GM12878 (cell line): ENCODE measurements at regions not wholly inside any gene's neighbourhood (a gene's known extent, or its start where the extent isn't known, plus 50 kb on each side); places are given as distances from the start of the nearest gene placed in this dataset.

Source experiments
- BACH1 ChIP-seq: fragments of 450-650 bp; IDR thresholded peaks from 2 replicates; pipeline ENCODE4 v1.6.1; 2017; ENCODE audit warnings: mild to moderate bottlenecking, borderline replicate concordance
- BHLHE40 ChIP-seq, 2 experiments: fragments of 450-650 bp in 1 of 2; IDR thresholded peaks; 2 replicates each; pipeline ENCODE4 v1.6.1; 2011 to 2017; ENCODE audit warnings: low read depth in 2 of 2, borderline replicate concordance in 1 of 2, improper control_type of control experiment in 1 of 2, low read length in 1 of 2, mild to moderate bottlenecking in 1 of 2
- EP300 ChIP-seq, 2 experiments: fragments of 150-350 bp in 1 of 2; IDR thresholded peaks; 2 replicates each; pipeline ENCODE4 v1.6.1; 2011 to 2012; ENCODE audit warnings: low read depth in 2 of 2, low read length in 2 of 2, borderline replicate concordance in 1 of 2, improper control_type of control experiment in 1 of 2, inconsistent platforms in 1 of 2; ENCODE audit not compliant: control insufficient read depth in 1 of 2
- ETV6 ChIP-seq, 2 experiments: fragments of 450-650 bp in 1 of 2; IDR thresholded peaks in 1 of 2; conservative IDR thresholded peaks in 1 of 2; 2 replicates each; pipeline ENCODE4 v1.6.1; 2014; ENCODE audit warnings: antibody characterized with exemption in 1 of 2, borderline replicate concordance in 1 of 2, low read depth in 1 of 2, mild to moderate bottlenecking in 1 of 2, moderate library complexity in 1 of 2
- FOS ChIP-seq: IDR thresholded peaks from 3 replicates; pipeline ENCODE4 v1.6.1; 2011; ENCODE audit warnings: borderline replicate concordance; ENCODE audit not compliant: insufficient read length; ENCODE audit errors: extremely low read depth
- KLF5 ChIP-seq: fragments of 450-650 bp; IDR thresholded peaks from 2 replicates; pipeline ENCODE4 v1.6.1; 2014; ENCODE audit warnings: mild to moderate bottlenecking; ENCODE audit not compliant: partially characterized antibody
- POU2F2 ChIP-seq: IDR thresholded peaks from 3 replicates; pipeline ENCODE4 v1.6.1; 2011; ENCODE audit warnings: low read depth, mild to moderate bottlenecking, low read length, borderline replicate concordance
- RFX5 ChIP-seq: IDR thresholded peaks from 2 replicates; pipeline ENCODE4 v1.6.1; 2011; ENCODE audit warnings: low read depth, low read length, improper control_type of control experiment
- SREBF1 ChIP-seq: IDR thresholded peaks from 2 replicates; pipeline ENCODE4 v1.6.1; 2012; ENCODE audit warnings: mild to moderate bottlenecking, low read length
- ZZZ3 ChIP-seq: IDR thresholded peaks from 2 replicates; pipeline ENCODE4 v1.6.1; 2011; ENCODE audit warnings: low read depth; ENCODE audit not compliant: control insufficient read depth, insufficient read length
- TF ChIP-seq, protein P1 (sequence below): fragments of 450-650 bp; IDR thresholded peaks from 2 replicates; pipeline ENCODE4 v1.6.1; 2017; ENCODE audit warnings: low read depth, mild to moderate bottlenecking, moderate library complexity

DNA sequence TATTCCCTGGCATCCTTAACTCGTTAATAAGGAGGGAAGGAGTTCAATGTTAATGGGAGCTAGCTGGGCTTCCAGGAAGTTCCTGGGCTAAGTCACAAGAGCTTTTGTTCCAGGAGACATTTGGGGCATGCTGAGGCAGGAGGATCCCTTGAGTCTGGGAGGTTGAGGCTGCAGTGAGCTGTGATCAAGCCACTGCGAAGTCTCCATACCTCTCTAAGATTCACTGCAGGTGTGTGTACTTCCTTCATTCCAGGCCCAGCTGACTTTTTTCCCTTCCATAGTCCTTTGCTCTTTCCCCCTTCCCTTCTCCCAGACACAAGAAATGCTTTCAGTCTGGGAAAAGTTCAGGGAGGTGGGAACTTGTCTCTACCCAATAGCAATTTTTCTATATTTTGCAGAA is 489.8 kb downstream of the NPIPA7 start (continued):
- TF ChIP-seq, protein P1, sequence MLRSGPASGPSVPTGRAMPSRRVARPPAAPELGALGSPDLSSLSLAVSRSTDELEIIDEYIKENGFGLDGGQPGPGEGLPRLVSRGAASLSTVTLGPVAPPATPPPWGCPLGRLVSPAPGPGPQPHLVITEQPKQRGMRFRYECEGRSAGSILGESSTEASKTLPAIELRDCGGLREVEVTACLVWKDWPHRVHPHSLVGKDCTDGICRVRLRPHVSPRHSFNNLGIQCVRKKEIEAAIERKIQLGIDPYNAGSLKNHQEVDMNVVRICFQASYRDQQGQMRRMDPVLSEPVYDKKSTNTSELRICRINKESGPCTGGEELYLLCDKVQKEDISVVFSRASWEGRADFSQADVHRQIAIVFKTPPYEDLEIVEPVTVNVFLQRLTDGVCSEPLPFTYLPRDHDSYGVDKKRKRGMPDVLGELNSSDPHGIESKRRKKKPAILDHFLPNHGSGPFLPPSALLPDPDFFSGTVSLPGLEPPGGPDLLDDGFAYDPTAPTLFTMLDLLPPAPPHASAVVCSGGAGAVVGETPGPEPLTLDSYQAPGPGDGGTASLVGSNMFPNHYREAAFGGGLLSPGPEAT: no peak
- no peak for TF ChIP-seq KLF5
- no peak for TF ChIP-seq BACH1
- no peak for TF ChIP-seq BHLHE40 (IDR thresholded peaks at IDR 0.05; ENCODE audit: borderline replicate concordance in 1 of 2, low read depth in 2 of 2, low read length in 1 of 2)
- TF ChIP-seq FOS: no peak
- TF ChIP-seq ETV6 (conservative IDR thresholded peaks at IDR 0.05 in 1 of 2, IDR thresholded peaks at IDR 0.05 in 1 of 2; ENCODE audit: borderline replicate concordance in 1 of 2, low read depth in 1 of 2): no peak
- no peak for TF ChIP-seq POU2F2
- no peak for TF ChIP-seq ZZZ3
- no peak for TF ChIP-seq EP300 (IDR thresholded peaks at IDR 0.05; ENCODE audit: borderline replicate concordance in 1 of 2, control insufficient read depth in 1 of 2, low read depth in 2 of 2, low read length in 2 of 2)
- no peak for TF ChIP-seq RFX5
- no peak for TF ChIP-seq SREBF1
